Lower lobe of right lung (tissue), 2 donors: ENCODE measurements at regions not wholly inside any gene's neighbourhood (a gene's known extent, or its start where the extent isn't known, plus 50 kb on each side); places are given as distances from the start of the nearest gene placed in this dataset.

Experiments
- ATAC-seq, 2 donors: fragments of 200-7000 bp; cut with Tn5 transposase; one replicate each; pipeline ENCODE4 v1.9.1; 2020 to 2022; ENCODE audit warnings: mild to moderate bottlenecking in 2 of 2, moderate library complexity in 2 of 2
- DNase-seq: peaks from one replicate; pipeline ENCODE4 v3.0.0-alpha.2; 2020
- H3K27ac ChIP-seq: fragments of 200-600 bp; one replicate; pipeline ENCODE4 v1.8.0; 2022
- H3K27me3 ChIP-seq: fragments of 200-600 bp; one replicate; pipeline ENCODE4 v1.8.0; 2022; ENCODE audit warnings: low read depth
- H3K36me3 ChIP-seq: fragments of 200-600 bp; one replicate; pipeline ENCODE4 v1.8.0; 2022; ENCODE audit warnings: mild to moderate bottlenecking
- H3K4me1 ChIP-seq: fragments of 200-600 bp; one replicate; pipeline ENCODE4 v1.8.0; 2022
- H3K4me3 ChIP-seq: fragments of 200-600 bp; one replicate; pipeline ENCODE4 v1.8.0; 2022; ENCODE audit warnings: mild to moderate bottlenecking
- H3K9me3 ChIP-seq: fragments of 200-600 bp; one replicate; pipeline ENCODE4 v1.8.0; 2022
- intact Hi-C: fragments of 100-400 bp; cut with DNase I; formaldehyde crosslinking; loops from one replicate; pipeline ENCODE4 v1.11.0; 2022
- TF ChIP-seq, protein P1 (sequence below): fragments of 200-600 bp; IDR thresholded peaks from one replicate; pipeline ENCODE4 v1.8.0; 2022; ENCODE audit warnings: antibody characterized with exemption, mild to moderate bottlenecking
- donor health status: DM: no; HTN: yes; CAD: no; lungs with severe emphysema.

DNA sequence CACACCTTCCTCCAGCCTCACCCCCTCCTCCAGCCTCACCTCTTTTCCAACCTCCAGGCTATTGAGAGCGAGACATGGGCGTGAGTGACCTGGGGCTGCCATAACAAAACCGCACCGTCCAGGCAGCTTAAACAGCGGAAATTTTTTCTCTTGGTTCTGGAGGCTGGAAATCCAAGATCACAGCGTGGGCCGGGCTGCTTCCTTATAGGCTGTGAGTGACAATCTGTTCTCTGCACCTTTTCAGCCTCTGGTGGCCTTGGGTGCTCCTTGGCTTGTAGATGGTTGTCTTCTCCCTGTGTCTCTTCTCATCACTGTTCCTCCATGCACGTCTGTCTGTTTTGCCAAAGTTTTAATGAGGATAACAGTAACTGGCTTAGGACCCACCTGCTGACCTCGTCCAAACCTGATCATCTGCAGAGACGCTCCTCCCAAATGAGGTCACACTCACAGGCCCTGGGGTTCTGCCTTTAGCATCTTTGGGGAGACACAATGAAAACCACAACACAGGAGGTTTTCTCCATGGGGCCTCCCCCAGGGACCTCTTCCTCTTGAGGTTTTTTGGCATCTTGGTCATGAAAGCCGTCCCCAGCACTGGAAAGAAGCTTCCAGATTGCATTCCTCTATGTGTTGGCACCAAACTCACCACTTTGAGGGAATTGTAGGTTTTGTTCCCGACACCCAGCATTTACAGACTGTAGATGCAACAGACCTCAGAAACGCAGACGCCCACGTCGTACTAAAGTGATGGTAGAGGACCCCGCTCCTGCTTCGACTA, 878.1 kb downstream of the BRD1 start:
- no peak for ATAC-seq
- H3K36me3 ChIP-seq = no peaks in the 10 kb centered on the region
- H3K27ac ChIP-seq = no peak overlapping the region
- no peak for DNase-seq
- H3K4me3 ChIP-seq = no peak overlapping the region
- no peaks in the 10 kb centered on the region for H3K4me1 ChIP-seq
- intact Hi-C loops = no loop called here
- TF ChIP-seq, protein P1, sequence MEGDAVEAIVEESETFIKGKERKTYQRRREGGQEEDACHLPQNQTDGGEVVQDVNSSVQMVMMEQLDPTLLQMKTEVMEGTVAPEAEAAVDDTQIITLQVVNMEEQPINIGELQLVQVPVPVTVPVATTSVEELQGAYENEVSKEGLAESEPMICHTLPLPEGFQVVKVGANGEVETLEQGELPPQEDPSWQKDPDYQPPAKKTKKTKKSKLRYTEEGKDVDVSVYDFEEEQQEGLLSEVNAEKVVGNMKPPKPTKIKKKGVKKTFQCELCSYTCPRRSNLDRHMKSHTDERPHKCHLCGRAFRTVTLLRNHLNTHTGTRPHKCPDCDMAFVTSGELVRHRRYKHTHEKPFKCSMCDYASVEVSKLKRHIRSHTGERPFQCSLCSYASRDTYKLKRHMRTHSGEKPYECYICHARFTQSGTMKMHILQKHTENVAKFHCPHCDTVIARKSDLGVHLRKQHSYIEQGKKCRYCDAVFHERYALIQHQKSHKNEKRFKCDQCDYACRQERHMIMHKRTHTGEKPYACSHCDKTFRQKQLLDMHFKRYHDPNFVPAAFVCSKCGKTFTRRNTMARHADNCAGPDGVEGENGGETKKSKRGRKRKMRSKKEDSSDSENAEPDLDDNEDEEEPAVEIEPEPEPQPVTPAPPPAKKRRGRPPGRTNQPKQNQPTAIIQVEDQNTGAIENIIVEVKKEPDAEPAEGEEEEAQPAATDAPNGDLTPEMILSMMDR = no peak
- H3K27me3 ChIP-seq = peaks cover 5% of the 10 kb centered on the region
- no peaks in the 10 kb centered on the region for H3K9me3 ChIP-seq

DNA sequence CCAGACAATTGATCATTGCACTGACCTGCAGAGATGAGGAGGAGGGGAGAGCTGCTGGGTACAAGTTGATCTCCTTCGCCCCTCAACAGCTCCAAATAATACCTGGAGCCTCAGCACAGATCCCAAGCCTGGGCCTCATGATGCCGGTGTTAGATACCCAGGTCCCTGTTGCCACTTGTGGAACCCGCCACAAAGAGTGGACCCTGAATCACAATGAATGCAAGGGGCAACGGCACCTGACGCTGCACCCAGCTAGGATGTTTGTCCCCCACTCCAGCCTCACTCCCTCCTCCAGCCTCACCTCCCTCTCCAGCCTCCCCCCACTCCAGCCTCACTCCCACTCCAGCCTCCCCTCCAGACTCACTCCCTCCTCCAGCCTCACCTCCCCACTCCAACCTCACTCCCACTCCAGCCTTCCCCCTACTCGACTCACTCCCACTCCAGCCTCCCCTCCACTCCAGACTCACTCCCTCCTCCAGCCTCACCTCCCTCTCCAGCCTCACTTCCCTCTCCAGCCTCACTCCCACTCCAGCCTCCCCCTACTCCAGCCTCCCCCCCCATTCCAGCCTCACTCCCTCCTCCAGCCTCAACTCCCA, 879.0 kb downstream of the BRD1 start:
- Histone ChIP-seq H3K4me3 (no peak overlapping the region), H3K4me1 (no peaks in the 10 kb centered on the region), H3K36me3 (no peaks in the 10 kb centered on the region), H3K27me3 (peaks cover 4% of the 10 kb centered on the region), H3K9me3 (no peaks in the 10 kb centered on the region), H3K27ac (no peak overlapping the region)
- ATAC-seq (no peak), DNase-seq (no peak)
- TF ChIP-seq, protein P1 = no peak
- intact Hi-C loops = no loop called here

DNA sequence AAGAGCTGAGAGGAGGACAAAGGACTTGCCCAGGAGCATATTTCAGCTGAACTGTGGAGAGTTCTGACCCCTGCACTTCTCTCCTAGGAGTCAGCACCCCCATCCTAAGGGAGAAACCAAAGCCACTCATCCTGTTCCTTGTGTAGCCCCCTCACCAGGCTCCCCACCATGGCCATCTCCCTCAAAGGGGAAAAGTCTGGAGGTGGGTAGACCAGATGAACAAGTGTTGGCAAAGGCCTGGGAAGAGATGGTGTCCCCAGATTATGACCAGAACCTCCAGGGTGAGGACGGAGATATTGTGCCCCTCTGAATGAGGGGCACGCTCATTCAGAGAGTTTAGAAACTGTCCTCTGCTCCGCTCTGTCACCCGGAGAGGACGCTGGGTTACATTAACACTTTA, 880.0 kb downstream of the BRD1 start:
- TF ChIP-seq, protein P1 = no peak
- intact Hi-C loops = no loop called here
- no peak overlapping the region for H3K27ac ChIP-seq
- no peak overlapping the region for H3K4me3 ChIP-seq
- H3K27me3 ChIP-seq = peaks cover 4% of the 10 kb centered on the region
- DNase-seq (no peak), ATAC-seq (no peak)
- no peaks in the 10 kb centered on the region for H3K36me3 ChIP-seq
- no peaks in the 10 kb centered on the region for H3K9me3 ChIP-seq
- H3K4me1 ChIP-seq = no peaks in the 10 kb centered on the region

DNA sequence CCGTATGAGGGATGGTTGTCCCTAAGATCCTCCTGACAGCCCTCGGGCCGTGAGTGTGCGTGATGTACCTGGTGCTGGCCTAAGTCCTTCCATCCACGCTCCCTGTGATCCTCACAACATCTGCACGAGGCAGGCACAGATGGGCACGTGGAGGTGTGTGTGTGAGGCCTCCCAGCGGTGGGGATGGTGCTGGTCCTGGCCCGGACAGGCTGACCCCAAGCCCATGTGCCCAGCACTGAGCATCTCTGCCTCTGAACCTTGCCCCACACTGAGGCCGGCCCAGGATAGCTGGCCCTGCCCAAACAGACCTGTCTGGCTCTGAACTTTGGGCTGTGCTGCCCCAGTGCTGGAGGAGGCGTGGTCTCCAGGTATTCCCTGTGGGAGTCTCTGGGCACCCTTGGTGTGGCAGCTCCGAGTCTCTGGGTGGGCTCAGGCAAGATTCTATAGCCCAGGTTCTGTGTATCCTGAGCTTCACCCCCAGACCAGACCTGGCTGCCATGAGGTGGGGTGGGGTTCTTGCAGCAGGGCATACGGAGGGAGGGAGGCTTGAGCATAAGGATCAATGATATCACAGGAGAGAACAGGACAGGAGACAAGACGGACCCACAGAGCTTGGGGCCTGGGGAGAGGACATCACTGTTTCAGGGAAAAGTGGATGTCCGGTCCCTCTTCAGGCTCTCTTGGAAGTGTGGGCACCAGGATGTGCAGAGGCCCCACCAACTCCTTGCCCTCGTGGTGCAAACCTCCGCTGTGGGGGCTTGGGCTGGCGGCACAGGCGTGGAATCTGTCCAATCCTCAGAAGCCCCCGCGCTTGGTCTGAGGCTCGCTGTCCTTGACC, 881.8 kb downstream of the BRD1 start:
- Histone ChIP-seq H3K27ac (no peak overlapping the region), H3K9me3 (no peaks in the 10 kb centered on the region), H3K4me3 (no peak overlapping the region), H3K4me1 (no peaks in the 10 kb centered on the region), H3K36me3 (no peaks in the 10 kb centered on the region), H3K27me3 (peaks cover 4% of the 10 kb centered on the region)
- intact Hi-C loops = no loop called here
- ATAC-seq (no peak), DNase-seq (no peak)
- TF ChIP-seq, protein P1 = no peak

DNA sequence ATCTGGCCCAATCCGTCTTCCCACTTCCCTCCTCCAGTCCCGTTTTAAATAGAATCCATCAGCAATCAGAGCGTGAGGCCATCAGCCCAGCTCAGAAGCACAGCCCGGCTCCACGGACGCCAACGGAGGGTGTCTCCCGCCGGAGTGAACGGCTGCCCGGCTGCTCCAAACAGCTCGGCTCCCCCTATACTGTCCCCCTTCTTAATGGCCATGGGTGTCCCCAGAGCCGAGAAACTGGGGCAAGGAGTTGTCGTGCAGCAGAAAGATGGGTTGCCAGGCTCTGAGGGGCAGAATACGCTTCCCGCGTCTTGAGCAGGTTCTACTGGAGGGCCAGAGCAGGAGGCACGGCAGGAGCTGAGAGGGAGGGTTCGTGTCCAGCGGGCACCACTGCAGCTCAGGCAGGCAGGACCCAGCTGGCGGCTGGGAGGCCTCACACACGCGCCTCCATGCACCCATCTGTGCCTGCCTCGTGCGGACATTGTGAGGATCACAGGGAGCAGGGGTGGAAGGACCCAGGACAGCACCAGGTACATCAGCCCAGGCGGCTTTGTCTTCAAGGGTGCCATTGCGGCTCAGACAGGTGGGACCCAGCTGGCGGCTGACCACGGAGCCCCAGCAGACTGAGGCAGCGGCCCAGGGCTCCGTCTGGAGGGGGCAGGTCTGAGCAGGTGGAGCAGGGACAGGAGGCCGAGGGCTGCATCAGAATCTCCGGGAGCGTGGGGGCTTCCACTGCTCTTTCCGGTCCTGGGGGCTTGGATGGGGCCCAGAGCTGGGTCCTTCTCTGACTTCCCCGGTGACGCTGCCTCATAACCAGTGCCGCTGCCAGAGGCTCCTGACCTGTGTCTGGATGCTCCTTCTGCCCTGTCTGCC, 882.7 kb downstream of the BRD1 start:
- intact Hi-C loops = no loop called here
- Histone ChIP-seq H3K36me3 (no peaks in the 10 kb centered on the region), H3K27ac (no peak overlapping the region), H3K4me1 (no peaks in the 10 kb centered on the region), H3K27me3 (no peaks in the 10 kb centered on the region), H3K4me3 (no peak overlapping the region), H3K9me3 (no peaks in the 10 kb centered on the region)
- no peak for ATAC-seq
- TF ChIP-seq, protein P1 = no peak
- no peak for DNase-seq
